Activated CD4-positive, alpha-beta T cell treated with anti-CD3 and anti-CD28 coated beads, Interleukin-2, amount 50 U/mL, for 24 hours (primary cell): ENCODE measurements at regions not wholly inside any gene's neighbourhood (a gene's known extent, or its start where the extent isn't known, plus 50 kb on each side); places are given as distances from the start of the nearest gene placed in this dataset.

Experiments
- DNase-seq, 2 donors: peaks; one replicate each; pipeline ENCODE4 v3.0.0-alpha.2; 2020; ENCODE audit warnings: low read depth in 1 of 2, low spot score in 1 of 2

DNA sequence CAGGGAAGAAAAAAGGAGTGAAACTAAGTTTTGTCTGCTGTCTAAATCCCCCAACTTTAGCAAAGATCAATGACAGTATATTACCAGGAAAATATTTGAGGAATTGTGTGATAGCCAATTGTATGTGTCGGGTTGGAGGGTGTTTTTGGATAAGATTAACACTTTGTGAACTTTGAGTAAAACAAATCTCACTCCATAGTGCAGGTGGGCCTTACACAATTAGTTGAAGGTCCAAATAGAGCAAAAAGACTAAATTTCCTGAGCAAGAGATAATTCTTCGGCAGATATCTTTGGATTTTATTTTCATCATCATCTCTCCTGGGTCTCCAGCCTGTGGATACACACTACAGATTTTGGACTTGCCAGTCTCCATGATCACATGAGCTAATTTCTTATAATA is 152.8 kb upstream of the CWC22 start:
- DNase-seq, result no peak

DNA sequence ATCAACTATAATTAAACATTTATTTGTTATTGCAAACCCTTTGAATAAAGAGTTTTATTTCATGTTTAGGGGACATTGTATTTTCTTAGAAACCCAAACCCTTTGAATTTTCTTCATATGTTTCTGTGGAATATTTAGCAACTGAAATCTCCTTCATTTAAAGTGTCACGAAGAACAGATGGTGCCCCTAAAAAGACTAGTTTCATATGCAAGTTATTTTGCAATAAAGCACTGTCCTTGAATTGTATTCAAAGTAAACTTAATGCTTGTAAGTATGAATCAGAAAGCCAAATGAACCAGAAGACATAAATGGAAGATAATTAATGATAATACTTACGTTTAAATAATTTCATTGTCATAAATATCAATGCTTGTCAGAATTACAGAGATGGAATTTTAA is 151.9 kb upstream of the CWC22 start:
- no peak for DNase-seq

DNA sequence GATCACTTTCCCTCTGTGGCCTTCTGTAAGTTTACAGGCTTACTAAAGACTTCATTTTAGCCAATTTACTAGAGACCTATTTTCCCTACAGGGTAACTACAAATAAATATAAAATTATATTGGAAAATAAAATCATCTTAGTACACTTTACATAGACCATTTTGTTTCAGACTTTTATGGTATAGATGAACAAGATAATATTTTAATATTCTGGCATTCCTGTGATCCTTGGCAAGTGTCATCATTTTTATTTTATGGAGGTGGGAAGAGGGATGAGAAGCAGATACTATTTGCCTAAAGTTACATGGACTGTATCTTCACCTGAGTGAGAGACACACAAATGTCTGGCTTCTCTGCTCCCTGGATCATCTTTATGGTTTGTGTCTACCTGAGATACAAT is 149.6 kb upstream of the CWC22 start:
- no peak for DNase-seq

DNA sequence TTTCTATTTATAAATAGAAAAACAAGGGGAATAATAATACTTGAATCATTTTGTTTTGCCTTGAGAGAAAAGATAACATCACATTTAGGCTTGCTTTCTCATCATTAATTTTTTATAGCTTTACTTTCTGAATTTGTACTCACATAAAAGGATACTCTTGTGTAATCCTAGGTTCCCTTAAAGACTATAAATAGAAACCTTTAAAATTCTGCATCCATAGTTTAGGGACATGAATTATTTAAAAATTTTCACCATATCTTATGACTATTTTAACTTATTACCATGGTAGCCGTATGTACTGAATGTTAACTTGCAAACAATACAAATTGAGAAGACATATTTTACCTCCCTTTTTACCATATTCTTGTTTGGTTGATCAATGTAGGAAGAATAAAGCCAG is 143.5 kb upstream of the CWC22 start:
- no peak for DNase-seq

DNA sequence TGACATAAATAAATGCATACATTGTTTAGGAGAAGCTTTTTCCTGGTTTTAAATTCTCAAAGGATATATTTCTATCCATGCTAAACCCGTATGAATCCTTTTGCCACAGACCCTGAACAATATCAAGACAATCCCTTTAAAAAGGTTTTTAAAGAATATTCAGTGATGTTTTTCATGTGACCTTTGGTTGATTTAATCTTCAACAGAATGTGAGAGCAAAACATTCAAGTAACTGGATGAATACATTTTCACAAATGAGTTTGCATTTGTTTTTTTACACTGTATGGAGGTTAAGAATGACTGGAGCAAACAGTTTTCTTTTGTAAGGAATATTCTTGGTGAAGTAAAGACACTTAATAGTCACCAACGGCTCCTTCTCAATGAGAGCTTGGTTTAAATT is 139.4 kb upstream of the CWC22 start:
- DNase-seq, result no peak

DNA sequence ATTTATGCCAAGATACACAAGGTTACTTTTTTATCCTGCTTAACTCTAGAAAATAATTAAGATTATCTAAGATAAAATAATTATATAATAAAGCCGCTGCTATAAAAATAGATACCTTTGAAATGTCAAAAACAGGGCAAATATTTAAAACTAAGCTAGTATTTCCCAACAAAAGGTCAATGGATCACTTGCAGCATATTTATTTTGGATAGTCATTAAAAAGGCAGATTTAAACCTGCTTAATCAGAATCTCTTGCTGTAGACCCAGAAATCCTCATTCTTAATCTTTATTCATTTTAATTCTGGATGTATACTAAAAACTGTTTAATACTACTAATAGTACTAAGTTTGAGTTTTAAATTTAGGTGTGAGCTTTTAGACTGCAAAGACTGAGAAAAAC is 139.0 kb upstream of the CWC22 start:
- DNase-seq, result no peak

DNA sequence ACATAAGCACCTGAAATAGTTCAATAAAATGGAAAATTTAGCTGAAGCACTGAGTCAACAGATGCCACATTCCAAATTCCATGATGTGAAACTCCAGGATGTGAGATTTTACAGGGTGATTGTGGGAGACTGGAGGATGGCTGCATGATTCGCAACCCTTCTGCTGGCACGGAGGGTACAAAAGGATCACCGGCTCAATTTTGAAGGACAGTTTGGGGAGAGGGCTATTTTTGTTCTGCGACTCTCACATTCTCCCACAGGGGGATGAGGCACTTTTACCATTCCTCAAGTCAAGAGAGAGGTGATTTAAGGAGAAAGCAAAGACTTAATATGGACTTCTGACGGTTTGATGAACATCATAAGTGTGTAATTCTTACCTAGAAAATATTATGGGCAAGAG is 138.1 kb upstream of the CWC22 start:
- DNase-seq, result no peak

DNA sequence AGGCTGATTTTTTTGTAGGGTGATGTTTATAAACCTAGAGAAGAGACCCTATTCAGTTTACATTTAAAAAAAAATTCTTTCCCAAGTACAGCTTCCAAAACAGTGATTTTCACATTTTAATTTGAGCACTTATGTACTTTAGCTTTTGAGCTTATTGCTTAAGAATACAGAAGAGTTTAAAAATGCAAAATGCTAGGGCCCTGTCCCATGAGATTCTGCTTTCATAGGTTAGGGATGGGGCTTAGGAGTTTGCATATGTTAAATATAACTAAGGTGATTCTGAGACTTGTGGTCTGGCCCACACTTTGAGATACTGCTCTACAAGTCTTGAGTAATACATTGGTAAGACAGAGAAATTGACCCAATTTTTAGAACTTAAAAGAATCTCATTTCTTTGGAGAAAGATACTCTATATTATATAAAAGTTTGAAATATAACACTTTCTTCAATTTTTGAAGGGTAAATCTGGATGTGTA is 137.3 kb upstream of the CWC22 start:
- no peak for DNase-seq

DNA sequence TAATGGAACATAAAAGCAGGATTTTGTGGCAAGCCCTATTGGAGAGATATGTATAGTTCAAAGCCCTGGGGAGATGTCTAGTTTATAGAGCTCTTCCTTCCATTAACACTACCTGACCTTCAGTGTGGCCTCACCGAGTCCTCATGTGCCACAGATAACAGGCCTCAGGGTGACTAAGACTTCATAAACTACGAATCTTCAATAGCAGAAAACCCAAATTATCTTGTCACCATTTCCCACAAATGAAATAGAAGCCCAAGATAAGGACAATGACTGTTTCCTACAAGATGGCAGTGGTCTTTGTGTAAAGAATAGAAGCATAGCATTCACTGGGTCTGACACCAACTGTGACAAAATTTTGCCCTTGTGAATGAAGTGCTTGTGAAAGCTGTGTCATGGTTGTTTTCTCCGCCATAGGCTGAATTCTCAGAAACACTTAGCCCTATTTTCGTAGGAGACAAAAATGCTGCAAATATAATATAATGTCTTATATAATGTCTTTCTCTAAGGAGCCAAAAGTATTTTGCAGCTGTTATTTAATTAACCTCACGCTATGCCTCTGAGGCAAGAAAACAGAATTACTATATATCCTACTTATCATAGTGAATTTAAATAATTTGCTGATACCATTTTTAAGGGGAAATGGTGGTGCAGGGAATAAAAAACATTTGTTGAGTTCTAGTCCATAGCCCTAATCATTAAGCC is 136.7 kb upstream of the CWC22 start:
- DNase-seq, result no peak

DNA sequence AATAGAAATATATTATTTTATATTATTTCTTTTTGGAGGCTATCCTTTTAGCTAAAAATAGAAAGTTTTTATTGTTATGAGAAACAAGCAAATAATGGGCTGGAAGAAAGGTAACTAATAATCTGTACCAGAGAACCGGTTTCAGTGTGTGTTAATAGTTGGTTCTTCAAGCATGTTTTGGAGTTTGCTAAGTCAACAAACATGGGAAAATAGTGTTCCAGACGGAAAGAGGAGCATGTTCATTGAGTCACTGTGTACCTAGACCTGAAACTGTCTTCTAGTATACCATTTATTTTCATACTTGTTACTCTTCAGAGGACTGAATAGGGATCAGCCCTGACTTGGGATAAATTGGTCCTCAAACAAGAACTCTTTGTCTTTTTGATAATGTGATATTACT is 134.5 kb upstream of the CWC22 start:
- DNase-seq, result no peak

DNA sequence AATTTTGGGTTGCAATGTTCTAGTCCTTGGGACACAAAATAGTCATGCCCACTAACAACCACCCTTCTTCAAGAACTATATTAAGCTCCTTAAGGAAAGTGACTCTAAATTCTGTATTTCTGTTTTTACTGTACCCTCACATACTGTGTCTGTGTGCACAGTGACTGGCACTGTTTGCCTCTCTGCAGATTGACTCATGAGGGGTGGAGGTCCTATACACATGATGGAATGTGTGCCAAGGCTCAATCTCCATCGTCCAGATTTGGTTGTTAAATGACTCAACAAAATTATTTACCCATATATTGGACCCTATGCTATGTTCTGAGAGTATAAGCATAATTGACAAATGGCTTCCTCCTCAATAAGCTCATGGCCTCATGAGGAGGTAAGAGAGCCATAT is 126.6 kb upstream of the CWC22 start:
- no peak for DNase-seq

DNA sequence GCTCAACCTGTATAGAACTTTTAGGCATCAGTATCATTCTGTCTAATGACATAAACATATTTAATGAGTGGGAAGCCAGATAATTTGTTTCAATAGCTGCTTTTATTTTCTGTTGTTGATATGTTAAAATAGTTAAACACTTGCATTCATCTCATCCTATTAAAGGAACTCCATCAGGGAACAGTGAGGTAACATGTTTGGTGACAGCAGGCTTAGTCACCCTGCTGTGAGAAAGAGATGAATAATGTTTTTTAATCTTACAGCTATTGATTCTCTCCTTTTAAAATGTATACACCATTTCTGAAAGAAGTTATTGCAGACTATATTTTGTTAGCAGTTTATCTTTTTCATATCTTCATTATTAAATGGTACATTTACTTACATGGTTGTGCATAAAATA is 123.3 kb upstream of the CWC22 start:
- no peak for DNase-seq

DNA sequence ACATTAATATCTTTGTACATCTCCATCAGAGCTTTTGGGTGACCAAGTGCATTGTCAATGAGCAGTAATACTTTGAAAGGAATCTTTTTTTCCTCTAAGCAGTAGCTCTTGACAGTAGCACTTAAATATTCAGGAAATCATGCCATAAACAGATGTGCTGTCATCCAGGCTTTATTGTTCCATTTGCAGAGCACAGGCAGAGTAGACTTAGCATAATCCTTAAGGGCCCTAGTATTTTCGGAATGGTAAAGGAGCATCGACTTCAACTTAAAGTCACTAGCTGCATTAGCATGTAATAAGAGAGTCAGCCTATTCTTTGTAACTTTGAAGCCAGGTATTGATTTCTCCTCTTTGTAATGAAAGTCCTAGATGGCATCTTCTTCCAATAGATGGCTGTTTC is 121.8 kb upstream of the CWC22 start:
- no peak for DNase-seq

DNA sequence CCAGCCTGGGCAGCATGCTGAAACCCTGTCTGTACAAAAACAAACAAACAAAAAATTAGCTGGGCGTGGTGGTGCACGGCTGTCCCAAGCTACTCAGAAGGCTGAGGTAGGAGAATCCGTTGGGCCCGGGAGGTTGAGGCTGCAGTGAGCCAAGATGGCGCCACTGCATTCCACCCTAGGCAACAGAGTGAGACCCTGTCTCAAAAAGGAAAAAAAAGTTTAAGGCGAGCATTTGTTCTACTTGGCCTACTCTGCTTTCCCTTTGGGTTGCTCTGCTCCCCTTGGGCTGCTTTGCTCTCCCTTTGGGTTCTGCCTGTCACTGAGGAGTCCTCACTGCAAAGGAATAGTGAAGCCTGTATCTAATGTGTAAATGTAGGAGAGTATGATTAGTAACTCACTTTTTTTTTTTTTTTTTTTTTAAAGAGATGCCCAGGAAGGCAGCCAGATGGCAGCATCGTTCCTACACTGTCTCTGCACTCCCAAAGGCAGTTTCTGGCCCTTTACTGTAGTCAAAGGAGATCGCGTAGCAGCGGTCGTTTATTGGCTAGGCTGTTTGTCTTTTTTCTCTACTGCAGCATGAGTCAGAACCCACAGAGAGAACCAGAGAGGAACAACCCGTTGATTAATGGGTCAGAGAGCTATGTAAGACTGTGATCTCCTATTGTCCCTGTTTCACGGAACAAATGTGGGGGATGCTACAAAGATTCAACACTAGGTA is 118.3 kb upstream of the CWC22 start:
- peak in 1 of 2 donors; percentile 33 for DNase-seq

DNA sequence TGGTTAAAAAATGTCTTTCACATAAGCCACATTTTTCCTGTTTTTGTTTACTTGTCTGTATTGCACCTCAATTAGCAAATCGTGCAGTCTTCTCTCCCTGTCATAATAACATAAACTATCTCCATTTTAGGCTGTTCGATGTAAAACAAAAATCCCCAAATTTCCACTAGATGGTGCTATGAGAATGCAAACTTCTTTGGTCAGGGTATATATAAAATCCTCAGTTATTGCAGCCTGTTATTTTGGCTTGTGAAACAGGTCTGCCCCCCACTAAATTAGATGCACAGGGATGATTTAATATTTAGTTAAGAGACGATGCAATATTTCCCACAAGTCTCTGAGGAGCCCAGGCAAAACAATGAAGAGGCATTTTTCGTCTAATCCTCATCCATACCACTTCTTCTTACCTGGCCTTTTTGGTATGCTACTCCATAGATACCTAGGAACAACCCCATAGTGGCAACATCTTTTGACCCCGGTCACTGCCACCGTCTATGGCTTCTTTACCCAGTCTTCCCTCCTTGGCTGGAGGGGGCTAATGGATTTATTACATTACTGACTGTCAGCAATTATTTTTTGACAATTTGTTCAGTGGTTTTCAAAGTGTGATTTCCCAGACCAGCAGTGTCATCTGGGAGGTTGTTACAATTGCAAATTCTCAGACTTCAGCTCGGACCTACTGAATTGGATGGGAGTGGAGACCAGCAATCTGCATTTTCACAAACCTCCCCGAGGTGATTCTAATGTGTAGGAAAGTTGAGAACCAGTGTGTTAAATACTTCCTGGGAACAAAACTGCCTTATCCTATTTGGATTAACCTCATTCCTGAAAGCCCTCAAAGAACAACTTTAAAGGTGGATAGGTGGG is 117.4 kb upstream of the CWC22 start:
- DNase-seq, result no peak

DNA sequence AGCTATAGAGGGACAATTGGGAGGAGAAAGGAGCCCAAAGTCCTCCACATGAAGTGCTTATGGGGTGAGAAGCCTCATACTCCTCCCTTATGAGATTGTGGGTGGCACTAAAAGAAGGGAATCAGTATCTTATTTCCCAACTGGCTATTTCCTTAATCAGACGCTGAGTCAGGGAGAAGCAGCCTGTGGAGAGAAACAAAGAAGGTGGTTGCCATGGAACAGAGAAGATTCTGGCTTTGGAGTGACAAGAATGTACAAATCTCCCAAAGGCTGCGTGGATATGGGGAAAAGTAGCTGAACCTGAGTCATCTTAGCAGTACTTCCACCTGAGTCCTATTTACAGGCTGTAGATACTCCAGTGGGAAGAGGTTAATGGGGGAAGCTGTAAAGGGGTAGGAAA is 115.8 kb upstream of the CWC22 start:
- no peak for DNase-seq

DNA sequence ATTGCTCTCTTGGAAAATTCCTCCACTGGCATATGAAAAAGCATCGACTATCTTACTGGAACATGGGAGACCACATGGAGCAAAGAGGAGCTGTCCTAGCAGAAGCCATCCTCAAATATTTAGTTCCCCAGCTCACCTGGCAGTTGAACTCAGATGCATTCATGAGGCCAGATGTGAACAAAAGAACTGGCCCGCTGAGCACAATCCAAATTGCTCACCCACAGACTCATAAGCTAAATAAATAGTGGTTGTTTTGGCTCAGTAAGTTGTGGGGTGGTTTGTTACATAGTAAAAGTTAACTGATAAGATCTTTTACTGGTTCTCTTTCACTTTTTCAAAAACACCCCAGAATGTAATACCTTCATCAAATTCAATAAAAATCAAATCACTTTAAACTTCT is 108.6 kb upstream of the CWC22 start:
- no peak for DNase-seq

DNA sequence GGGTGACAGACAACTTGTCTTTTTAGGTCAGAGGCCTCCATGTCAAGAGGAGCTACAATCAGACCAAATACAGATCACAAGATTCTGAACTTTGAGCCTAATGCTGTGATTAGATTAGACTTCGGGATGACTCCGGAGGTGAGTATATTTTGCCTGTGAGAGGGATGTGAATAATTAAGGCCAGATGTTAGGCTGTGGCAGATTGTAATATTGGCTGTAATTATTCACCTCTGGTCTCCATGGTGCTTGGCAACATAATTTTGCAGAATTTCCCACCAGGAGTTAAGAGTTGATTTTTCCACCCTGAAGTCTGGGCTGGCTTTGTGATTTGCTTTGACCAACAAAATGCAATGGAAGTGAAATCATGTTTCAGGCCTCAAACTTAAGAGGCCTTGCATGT is 108.2 kb upstream of the CWC22 start:
- DNase-seq, result no peak

DNA sequence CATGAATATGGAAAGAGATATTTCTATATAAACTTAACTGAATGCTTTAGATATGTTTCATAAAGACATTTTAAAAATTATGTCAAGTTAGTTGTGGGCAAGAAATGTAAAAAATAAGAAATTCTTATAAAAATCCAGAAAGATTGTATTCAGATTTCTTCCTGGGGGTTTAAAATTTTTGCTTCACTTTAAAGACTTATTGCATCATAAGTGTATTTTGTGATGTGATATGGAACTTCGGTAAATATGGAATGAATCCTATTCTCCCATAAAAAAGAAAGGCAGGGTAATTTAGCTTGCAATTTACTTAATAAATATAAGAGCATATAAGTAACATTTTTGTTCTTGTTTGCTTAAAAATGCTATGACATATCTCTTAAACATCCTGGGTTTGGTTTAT is 104.8 kb upstream of the CWC22 start:
- no peak for DNase-seq

DNA sequence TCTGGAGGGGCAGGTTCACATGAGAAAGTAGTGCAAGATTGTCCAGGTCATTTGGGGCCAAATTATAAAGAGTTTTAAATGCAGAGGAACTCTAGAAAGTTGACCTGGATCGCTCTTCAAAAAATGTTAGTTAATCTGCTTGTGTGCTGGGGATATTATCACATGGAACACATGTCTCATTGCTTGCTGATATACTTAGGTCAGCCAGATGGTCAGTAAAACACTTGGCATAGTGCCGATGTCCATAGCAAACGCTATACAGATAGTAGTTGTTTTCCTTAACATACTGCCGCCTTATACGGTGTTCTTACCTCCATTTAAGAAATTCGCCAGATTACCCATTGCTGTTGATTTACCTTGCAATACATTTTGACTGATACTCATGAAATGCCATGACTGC is 103.4 kb upstream of the CWC22 start:
- no peak for DNase-seq

DNA sequence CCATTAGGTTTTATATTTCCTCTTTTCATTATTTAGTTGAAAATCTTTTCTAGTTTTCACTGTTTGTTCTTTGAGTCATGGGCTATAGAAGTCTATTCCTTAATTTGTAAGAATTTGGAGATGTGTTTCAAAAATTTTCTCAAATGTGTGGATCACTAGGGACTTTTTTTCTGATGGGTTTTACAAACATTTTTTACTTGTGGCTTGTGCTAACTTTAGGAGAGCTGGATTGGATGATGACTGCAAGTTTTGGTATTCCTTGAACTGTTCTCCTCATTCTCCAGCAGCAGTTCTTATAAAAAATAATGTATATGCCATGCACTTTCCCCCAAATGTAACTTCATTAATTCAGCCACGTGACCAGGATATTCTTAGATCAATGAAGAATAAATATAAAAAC is 94.7 kb upstream of the CWC22 start:
- DNase-seq, result no peak

DNA sequence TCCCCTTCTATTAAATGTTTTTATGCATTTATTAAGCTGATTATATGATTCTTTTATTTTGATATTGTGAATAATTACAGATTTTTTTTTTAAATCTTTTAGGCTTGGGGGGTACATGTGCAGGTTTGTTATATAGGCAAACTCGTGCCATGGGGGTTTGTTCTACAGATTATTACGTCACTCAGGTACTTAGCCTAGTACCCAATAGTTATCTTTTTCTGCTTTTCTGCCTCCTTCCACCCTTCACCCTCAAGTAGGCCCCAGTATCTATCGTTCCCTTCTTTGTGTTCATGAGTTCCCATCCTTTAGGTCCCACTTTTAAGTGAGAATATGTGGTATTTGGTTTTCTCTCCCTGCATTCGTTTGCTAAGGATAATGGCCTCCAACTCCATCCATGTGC is 92.2 kb upstream of the CWC22 start:
- no peak for DNase-seq
